GM18526 (cell line): ENCODE measurements at regions not wholly inside any gene's neighbourhood (a gene's known extent, or its start where the extent isn't known, plus 50 kb on each side); places are given as distances from the start of the nearest gene placed in this dataset.

Source experiments
- POLR2A ChIP-seq: IDR thresholded peaks from 3 replicates; pipeline ENCODE4 v1.6.1; 2011; ENCODE audit not compliant: insufficient read length; ENCODE audit errors: extremely low read depth

GRCh38 chr6:156508126-156508525 lies 269.1 kb upstream of the ARID1B start:
- no peak for TF ChIP-seq POLR2A

GRCh38 chr6:156507656-156508055 lies 269.5 kb upstream of the ARID1B start:
- TF ChIP-seq POLR2A = no peak

DNA sequence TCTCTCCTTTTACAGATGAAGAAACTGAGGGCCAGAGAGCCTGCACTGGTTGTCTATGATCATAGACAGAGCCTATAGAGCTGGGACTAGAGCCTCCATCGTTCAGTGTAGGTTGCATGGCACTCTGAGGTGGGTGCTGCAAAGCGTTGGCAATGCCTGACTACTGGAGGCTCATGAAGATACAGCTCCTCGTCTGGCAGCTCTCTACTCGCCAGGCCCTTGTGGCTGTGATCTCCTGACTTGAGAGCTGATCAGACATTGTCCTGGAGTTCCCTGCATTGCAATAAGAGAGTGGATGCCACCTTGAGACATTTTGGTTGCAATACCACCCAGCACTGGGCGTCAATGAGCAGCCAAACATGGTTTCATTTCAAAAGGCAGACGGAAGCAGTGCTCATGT lies 270.1 kb upstream of the ARID1B start:
- no peak for TF ChIP-seq POLR2A

DNA sequence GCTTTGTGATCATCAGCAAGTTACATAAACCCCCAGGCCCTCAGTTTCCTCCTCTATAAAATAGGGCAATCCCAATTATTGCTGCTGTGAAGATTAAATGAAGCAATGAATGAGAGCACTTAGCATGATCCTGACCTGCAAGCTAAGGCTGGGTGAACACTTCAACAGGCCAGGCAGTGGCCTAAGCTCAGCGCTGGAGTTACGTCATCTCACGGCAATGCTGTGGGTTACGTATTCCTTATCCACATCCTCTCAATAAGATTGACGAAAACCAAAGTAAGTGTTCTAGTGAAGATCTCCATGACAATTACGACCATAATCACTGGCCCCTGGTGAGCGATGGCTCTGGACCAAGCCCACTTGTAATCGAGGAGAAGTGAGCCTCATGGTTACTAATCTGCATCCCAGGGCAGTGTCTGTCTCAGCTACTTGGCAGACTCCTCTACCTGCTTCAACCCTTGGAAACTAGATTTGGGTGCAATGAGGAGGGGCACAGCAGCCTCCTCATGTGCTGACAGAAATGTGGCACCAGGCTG lies 274.1 kb upstream of the ARID1B start:
- no peak for TF ChIP-seq POLR2A

DNA sequence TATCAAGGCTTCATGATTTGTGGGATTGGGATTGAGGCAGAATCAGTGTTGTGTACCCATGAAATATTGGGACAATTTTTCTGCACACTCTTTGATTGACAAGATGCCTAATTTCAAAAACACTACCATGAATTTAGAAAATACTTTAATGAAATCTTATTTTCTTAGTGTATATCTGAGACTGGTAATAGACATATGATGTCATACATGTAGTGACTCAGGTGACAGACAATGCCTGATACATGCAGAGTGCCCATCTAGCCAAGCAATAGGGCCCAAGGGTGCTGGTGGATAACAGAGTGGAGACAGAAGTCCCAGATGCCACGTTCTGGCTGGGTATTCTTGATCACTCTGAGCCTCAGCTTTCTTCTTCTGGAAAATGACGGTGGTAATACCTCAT lies 279.6 kb upstream of the ARID1B start:
- TF ChIP-seq POLR2A = no peak

DNA sequence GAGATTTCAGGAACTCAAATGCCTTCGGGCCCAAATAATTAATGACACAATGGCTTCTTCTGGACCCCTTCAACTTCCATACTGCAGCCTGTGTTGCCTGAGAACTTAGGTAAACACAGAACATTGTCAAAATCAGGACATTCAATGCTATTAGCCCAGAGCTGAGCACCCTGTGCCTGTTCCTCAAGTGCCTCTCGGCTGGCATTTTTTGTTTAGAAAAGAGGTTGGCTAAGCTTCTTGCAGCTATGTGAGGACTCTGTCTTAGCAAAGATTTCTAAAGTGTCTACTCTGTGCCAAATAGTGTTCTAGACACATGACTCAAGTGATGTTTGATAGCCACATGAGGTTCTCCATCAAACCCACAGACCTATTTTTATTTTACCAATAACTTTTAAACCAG lies 289.3 kb upstream of the ARID1B start:
- no peak for TF ChIP-seq POLR2A

- TF ChIP-seq POLR2A = no peak
Measured at GRCh38 chr6:156485150-156485549, 292.0 kb upstream of the ARID1B start.

DNA sequence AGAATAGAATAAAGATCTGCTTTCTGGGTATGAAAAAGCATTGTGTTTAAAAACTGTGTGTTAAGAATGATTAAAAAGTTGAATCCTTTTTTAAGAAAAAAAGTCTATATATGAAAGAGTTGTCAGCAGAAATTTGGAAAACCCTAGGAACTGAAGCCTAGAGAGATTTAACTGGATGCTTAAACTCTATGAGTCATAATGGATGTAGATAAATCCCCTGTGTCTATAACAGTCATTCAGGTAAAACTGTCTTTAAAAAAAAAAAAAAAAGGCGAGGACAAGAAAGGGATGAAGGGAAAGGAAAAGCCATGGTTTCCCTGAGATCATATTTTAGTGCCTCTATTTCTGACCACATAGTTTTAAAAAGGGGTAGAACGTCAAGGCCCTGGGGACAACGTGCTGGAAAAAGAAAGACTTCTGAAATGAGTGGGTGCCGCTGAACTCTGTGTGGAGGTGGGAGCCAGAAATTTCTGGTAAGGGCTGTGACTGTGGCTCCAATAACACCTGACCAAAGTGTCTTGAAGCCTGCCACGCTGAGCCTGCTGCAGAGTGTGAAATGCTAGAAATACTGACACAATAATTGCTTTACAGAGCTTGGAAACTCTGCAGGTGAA lies 302.6 kb upstream of the ARID1B start:
- no peak for TF ChIP-seq POLR2A

- TF ChIP-seq POLR2A = no peak
Measured at GRCh38 chr6:156471000-156471399, 306.2 kb upstream of the ARID1B start.

- no peak for TF ChIP-seq POLR2A
Measured at GRCh38 chr6:156464100-156464878, 312.9 kb upstream of the ARID1B start.

- TF ChIP-seq POLR2A = no peak
Measured at GRCh38 chr6:156461647-156462046, 315.5 kb upstream of the ARID1B start.

- no peak for TF ChIP-seq POLR2A
Measured at GRCh38 chr6:156457601-156458000, 319.6 kb upstream of the ARID1B start.

DNA sequence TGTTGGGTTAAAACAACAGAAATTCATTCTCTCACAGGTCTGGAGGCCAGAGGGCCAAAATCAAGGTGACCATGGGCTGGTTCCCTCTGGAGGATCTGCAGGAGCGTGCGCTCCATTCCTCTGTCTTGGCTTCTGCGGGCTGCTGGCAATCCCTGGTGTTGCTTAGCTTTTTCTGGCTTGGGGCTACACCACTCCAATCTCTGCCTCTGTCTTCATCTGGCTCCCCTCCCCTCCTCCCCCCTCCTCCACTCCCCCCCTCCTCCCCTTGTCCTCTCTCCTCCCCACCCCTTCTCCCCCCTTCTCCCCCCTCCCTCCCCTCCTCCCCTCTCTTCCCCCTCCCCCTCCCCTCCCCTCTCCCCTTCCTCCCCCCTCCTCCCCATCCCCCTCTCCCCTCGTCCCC lies 321.3 kb upstream of the ARID1B start:
- TF ChIP-seq POLR2A = no peak

GRCh38 chr6:156454867-156455266 lies 322.3 kb upstream of the ARID1B start:
- no peak for TF ChIP-seq POLR2A

- no peak for TF ChIP-seq POLR2A
Measured at GRCh38 chr6:156451726-156452125, 325.5 kb upstream of the ARID1B start.

- TF ChIP-seq POLR2A = no peak
Measured at GRCh38 chr6:156451088-156451487, 326.1 kb upstream of the ARID1B start.
